T1000 (cell line): ENCODE measurements at regions not wholly inside any gene's neighbourhood (a gene's known extent, or its start where the extent isn't known, plus 50 kb on each side); places are given as distances from the start of the nearest gene placed in this dataset.
"Not testable (repeated sequence)": the region's sequence is repeated elsewhere in the genome, so short reads cannot be mapped to it uniquely, and the experiment has no call there.

Experiments
- DNase-seq: peaks from one replicate; lab custom pipeline; 2025; ENCODE audit warnings: mixed read lengths; lab: John Stamatoyannopoulos, UW

- DNase-seq: no peak
These were observed 85.9 kb downstream of the ASMT start for GRCh38 chrX:1700757-1701156.

- not testable (repeated sequence) for DNase-seq
These were observed 86.6 kb downstream of the ASMT start for GRCh38 chrX:1701396-1701901.

GRCh38 chrX:1702142-1702541 is 87.3 kb downstream of the ASMT start:
- DNase-seq: not testable (repeated sequence)

DNA sequence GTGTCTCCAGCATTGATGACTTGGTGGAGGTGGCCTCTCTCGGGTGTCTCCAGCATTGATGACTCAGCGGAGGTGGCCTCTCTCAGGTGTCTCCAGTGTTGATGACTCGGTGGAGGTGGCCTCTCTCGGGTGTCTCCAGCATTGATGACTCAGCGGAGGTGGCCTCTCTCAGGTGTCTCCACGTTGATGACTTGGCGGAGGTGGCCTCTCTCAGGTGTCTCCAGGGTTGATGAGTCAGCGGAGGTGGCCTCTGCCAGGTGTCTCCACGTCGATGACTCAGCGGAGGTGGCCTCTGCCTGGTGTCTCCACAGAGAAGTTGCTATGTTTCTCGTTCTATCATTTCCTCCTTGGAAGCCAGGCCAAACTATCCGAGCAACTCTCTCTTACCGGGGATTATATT is 87.7 kb downstream of the ASMT start:
- not testable (repeated sequence) for DNase-seq

GRCh38 chrX:1709277-1709676 is 94.4 kb downstream of the ASMT start:
- DNase-seq: not testable (repeated sequence)

GRCh38 chrX:1713296-1713695 is 98.4 kb downstream of the ASMT start:
- no peak for DNase-seq

DNA sequence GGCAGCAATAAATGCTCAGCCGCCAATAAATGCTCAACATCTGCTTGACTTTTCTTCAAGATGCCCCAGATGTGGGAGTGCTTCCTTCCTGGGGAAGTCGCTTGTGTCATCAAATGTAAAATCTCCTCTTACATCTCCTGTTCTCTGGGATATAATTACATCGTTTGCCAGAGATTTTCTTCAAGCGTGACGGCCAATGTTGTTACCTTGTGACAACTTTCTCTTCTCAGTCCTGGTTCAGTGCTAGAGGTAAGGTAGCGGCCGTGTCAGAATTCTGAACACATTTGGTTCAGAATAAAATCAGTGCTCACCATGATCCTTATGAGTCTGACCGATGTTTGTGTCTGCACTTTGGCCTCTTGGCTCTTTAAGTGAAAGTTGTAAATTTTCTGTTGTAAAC is 102.5 kb downstream of the ASMT start:
- DNase-seq: no peak

- DNase-seq: no peak
These were observed 104.4 kb downstream of the ASMT start for GRCh38 chrX:1719270-1719669.

- no peak for DNase-seq
These were observed 106.0 kb downstream of the ASMT start for GRCh38 chrX:1720836-1721235.

- DNase-seq: no peak
These were observed 110.6 kb downstream of the ASMT start for GRCh38 chrX:1725472-1725871.

DNA sequence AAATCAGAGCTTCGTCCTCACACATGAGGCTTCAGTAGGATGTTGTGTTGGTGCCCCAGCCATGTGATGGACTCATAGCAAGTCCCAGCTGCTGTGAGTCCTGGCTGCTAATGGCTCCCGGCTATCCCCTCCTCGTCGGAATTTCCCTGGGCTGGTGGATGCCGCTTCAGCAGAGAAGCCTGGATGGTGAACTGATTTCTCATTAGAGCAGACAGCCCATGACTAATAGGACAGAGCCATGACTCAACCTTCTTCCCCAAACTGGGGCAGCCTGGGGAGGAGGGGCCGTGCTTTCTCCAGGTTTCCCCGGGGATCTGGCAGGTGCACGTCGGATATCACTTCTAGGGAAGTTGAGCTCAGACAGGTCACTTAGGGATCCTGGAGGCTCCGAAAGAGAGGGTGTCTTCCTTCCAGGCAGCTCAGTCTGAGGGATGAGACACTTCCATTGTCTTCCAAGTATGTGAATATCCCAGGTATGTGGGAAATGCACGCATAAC is 112.7 kb downstream of the ASMT start:
- peak; percentile 69 for DNase-seq

DNA sequence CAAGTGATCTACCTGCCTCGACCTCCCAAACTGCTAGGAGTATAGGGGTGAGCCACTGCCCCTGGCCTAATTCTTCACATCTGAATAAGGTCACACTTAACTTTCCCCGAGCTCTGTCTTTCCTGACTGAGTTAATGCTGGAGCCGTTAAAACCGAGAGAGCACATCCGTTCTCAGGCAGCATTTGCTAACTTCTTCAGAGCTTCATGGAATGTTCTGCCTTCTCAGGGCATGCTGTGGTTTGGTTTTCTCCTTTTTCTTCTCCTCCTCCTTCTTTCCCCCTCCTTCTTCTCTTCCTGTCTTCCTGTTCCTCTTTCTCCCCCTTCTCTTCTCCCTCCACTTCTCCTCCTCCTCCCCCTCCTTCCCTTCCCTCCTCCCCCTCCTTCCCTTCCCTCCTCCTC is 119.9 kb downstream of the ASMT start:
- no peak for DNase-seq

GRCh38 chrX:1741816-1742394 is 127.0 kb downstream of the ASMT start:
- no peak for DNase-seq

DNA sequence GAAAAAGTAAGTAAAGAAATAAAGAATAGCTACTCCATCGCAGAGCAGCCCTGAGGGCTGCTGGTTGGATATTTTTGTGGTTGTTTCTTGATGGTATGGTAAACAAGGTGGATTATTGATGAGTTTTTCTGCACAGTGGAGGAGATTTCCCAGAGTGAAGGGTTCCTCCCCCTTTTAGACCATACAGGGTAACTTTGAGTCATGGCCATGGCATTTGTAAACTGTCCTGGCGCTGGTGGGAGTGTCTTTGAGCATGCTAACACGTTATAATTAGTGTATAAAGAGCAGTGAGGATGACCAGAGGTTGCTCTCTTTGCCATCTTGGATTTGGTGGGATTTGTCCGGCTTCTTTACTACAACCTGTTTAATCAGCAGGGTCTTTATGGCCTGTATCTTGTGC is 128.2 kb downstream of the ASMT start:
- DNase-seq: no peak

- DNase-seq: no peak
These were observed 128.8 kb downstream of the ASMT start for GRCh38 chrX:1743663-1744062.

DNA sequence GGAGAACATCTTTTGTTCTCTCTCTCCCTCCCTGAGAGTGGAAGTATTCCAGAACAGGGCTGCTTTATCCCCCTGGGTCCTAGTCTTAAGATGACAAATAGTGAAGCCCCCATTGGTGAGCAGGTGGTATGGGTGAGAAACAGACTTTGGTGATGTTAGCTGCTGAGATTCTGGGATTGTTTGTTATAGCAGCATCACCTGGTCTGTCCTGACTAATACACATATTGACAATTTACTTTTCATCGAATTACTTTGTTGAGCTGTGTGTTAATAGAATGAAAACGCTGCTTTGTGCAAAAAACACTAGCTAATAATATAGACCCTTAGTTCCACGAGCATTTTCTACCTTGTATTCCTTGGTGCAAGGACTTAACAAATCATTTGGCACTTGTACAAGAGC is 133.5 kb downstream of the ASMT start:
- no peak for DNase-seq

DNA sequence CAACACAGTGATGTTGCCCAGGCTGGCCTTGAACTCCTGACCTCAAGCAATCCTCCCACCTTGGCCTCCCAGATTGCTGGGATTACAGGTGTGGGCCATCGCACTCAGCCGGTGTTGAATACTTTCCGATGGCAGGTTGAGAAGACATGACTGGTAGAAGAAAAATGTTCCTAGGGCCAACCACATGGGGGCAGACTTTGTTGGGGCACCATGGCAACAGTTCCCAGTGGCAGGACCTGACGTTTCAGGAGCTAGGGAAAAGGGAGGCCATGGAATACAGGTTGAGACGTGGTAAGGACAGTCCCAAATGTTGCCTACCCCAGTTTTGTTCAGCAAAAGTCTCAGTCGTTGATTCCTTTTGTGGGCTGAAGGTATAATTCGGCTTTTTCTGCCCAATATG is 134.6 kb downstream of the ASMT start:
- no peak for DNase-seq

- no peak for DNase-seq
These were observed 135.4 kb downstream of the ASMT start for GRCh38 chrX:1750267-1750666.

DNA sequence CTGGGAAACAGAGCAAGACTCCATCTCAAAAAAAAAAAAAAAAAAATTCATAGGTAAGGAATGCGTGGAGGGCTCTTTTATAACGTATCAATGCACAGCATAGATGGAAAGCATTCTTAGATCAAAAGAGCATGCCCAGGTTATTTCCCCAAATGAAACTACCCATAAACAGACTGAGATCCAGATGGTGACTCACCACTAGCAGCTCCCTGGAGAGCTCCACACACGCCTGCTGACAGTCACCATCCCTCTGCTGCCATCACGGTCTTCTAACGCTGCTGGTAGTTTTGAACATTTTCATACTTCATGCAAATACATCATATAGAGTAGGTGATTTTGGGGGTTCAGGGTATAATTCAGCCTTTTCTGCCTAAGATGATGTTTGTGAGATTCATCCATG is 136.9 kb downstream of the ASMT start:
- DNase-seq: peak; percentile 2

- DNase-seq: not testable (repeated sequence)
These were observed 137.9 kb downstream of the ASMT start for GRCh38 chrX:1752799-1753198.

GRCh38 chrX:1754077-1754476 is 139.2 kb downstream of the ASMT start:
- peak; percentile 11 for DNase-seq

- DNase-seq: no peak
These were observed 148.4 kb downstream of the ASMT start for GRCh38 chrX:1763294-1763693.

- DNase-seq: peak; percentile 38
These were observed 150.1 kb downstream of the ASMT start for GRCh38 chrX:1764883-1765364.

GRCh38 chrX:1767026-1767425 is 152.2 kb downstream of the ASMT start:
- DNase-seq: peak; percentile 5
